ENCODE measurements at regions not wholly inside any gene's neighbourhood (a gene's known extent, or its start where the extent isn't known, plus 50 kb on each side); places are given as distances from the start of the nearest gene placed in this dataset.

DNA sequence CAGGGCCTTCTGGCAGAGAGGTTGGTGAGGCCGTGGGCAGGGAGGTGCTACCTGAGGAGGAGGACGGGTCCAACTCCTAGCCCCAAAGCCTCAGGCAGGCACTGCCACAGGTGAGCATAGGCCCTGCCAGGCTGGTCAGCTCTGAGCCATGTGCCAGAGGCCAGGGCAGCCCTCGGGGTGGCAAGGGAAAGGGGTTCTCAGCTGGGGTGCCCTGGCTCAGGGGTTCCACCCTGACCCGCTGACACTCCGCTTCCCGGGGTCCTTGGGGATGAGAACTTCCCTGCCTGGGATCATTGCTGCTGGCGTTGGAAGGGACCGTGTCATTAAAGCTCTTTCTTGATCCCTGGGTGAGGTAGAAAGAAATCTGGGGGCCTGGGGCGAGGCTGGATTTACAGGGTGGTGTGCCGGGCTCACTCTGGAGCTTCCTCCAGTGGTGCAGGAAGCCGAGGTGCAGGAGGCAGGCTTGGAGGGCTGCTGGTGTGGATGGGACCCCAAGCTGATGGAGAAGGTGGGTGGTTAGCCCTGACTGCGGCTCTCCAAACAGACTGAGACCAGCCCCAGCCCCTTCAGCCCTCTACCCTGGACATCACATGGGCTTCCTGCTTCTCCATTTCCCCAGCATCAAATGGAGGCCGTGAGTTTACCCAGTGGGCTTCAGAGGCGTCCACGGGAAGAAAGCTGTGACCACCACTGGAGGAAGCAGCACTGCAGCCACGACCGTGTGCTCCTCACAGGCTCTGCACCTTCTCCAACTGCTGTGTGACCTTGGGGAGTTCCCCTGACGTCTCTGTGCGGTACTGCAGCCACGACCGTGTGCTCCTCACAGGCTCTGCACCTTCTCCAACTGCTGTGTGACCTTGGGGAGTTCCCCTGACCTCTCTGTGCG lies 295.2 kb downstream of the NDUFA10 start:
- no peak overlapping the region for H3K9ac ChIP-seq (ENCODE audit: low read length)
- H3K36me3 ChIP-seq (ENCODE audit: control insufficient read depth, insufficient read depth, low read length), result no peaks in the 10 kb centered on the region
- no peak overlapping the region for H3K4me3 ChIP-seq (ENCODE audit: low read length)
- H3K4me1 ChIP-seq (ENCODE audit: control insufficient read depth, insufficient read depth, low read length), result no peaks in the 10 kb centered on the region
- no peaks in the 10 kb centered on the region for H3K27me3 ChIP-seq (ENCODE audit: control insufficient read depth, insufficient read depth, low read length)
- no peaks in the 10 kb centered on the region for H3K9me3 ChIP-seq (ENCODE audit: control insufficient read depth, low read length)

GRCh38 chr2:239729151-239729550 lies 296.0 kb downstream of the NDUFA10 start:
- H3K4me1 ChIP-seq (ENCODE audit: control insufficient read depth, insufficient read depth, low read length), result no peaks in the 10 kb centered on the region
- no peak overlapping the region for H3K9ac ChIP-seq (ENCODE audit: low read length)
- no peaks in the 10 kb centered on the region for H3K36me3 ChIP-seq (ENCODE audit: control insufficient read depth, insufficient read depth, low read length)
- H3K4me3 ChIP-seq (ENCODE audit: low read length), result no peak overlapping the region
- H3K9me3 ChIP-seq (ENCODE audit: control insufficient read depth, low read length), result no peaks in the 10 kb centered on the region
- H3K27me3 ChIP-seq (ENCODE audit: control insufficient read depth, insufficient read depth, low read length), result no peaks in the 10 kb centered on the region

DNA sequence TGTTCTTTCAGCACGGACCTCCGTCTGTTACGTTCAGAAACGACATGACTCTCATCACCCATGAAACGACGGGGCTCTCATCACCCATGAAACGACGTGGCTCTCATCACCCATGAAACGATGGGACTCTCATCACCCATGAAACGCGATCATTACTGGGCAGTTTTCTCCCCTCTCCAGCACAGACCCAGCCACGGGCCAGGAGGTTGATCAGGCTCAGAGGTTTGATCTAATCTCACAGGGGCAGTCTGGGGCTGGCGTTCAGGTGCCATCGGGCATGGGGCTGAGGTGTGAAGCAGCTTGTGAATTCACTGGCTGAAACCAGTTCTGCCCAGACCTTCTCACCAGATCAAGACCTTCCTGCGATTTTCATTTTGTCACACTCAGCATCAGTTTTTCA lies 296.4 kb downstream of the NDUFA10 start:
- Histone ChIP-seq H3K9me3 (ENCODE audit: control insufficient read depth, low read length) (no peaks in the 10 kb centered on the region), H3K4me1 (ENCODE audit: control insufficient read depth, insufficient read depth, low read length) (no peaks in the 10 kb centered on the region), H3K4me3 (ENCODE audit: low read length) (no peak overlapping the region), H3K9ac (ENCODE audit: low read length) (no peak overlapping the region), H3K27me3 (ENCODE audit: control insufficient read depth, insufficient read depth, low read length) (no peaks in the 10 kb centered on the region), H3K36me3 (ENCODE audit: control insufficient read depth, insufficient read depth, low read length) (no peaks in the 10 kb centered on the region)

DNA sequence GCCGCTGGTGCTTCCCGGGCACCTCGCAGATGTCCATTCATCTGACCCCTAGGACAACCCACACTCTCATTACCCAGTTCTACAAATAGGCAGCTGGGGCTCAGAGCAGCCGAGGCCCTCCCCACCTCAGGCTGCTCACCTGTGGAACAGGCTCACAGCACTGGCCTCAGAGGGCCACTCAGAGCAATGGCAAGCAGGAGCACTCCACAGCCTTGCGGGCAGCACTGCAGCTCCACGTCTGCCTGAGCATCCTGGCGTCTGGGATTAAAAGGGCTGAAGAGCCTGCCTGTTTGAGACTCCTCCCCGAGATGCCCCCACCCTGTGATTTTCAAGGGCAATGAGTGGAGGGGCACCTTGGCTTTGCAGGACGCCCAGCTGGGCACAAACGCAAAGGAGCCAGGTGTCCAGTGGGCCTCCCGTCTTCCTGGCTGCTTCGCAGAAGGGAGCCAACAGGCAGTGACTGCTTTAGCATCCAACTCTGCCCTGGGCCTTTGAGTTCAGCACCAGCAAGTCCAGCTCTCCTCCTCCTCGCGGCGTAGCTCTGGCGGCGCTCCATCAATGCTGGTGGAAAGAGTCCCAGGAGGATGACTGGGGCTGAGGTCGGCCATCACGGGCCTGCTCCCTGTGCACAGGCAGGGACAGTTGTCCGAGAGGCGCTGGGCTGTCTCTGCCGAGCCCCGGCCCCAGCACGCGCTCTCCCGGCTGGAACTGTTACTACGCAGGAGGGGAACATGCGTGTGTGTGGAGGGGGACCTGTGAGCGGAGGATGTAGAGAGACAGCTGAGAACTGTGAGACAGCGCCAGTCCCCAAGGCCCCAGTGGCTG lies 297.2 kb downstream of the NDUFA10 start:
- Histone ChIP-seq H3K36me3 (ENCODE audit: control insufficient read depth, insufficient read depth, low read length) (no peaks in the 10 kb centered on the region), H3K4me3 (ENCODE audit: low read length) (no peak overlapping the region), H3K9me3 (ENCODE audit: control insufficient read depth, low read length) (no peaks in the 10 kb centered on the region), H3K4me1 (ENCODE audit: control insufficient read depth, insufficient read depth, low read length) (no peaks in the 10 kb centered on the region), H3K9ac (ENCODE audit: low read length) (no peak overlapping the region), H3K27me3 (ENCODE audit: control insufficient read depth, insufficient read depth, low read length) (no peaks in the 10 kb centered on the region)

DNA sequence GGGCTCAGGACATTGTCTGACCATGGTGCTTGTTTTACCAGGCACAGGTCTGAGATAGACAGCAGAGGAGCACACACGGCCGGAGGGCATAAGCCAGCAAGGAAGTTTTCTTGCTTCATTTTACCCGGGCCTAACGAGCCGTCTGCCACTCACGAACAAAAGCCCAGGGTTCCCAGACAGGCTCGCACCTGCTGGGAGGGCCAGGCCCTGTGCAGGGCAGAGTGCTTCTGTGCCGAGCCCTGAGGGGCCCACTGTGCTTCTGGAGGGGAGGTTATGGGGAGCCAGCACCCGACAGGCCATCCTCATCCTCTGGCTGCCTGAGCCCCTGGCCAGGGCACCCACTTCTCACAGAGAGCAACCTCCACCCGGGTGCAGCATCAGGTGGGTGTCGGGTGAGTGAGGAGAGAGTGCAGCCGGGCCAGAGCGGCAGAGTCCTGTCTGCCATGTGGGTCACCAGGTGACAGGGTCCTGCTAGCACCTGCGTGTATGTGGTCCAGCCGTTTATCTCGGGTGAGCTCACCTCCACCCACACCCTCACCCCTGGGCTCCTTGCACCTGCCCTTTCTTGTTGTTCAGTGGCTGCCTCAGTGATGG lies 297.9 kb downstream of the NDUFA10 start:
- Histone ChIP-seq H3K9ac (ENCODE audit: low read length) (no peak overlapping the region), H3K4me1 (ENCODE audit: control insufficient read depth, insufficient read depth, low read length) (no peaks in the 10 kb centered on the region), H3K9me3 (ENCODE audit: control insufficient read depth, low read length) (no peaks in the 10 kb centered on the region), H3K4me3 (ENCODE audit: low read length) (no peak overlapping the region), H3K36me3 (ENCODE audit: control insufficient read depth, insufficient read depth, low read length) (no peaks in the 10 kb centered on the region), H3K27me3 (ENCODE audit: control insufficient read depth, insufficient read depth, low read length) (no peaks in the 10 kb centered on the region)

DNA sequence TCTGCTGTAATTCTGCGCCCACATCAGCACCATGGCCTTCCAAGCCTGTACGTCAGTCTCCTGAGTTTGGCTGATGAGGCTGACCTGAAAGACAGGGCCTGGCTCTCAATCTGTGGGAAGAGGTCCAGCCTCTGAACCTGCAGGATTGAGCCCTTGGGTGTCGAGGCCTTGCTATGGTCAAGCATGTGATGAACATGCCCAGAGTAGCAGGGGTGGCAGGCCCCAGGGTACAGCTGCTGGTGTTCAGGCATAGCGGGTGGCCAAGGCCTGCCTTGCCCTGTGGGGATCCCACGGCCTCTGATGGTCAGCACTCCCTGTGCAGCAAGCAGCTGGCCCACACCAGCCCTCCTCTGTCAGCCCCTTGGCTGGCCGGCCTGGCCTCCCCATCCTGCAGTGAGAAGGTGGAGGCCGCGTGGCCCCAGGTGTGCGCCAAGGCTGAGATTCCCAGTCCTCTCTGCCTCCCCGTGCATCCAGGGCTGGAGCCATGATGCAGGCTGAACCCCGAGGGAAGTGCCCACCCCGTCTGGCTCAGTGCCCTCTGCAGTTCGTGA lies 298.4 kb downstream of the NDUFA10 start:
- H3K27me3 ChIP-seq (ENCODE audit: control insufficient read depth, insufficient read depth, low read length), result no peaks in the 10 kb centered on the region
- no peak overlapping the region for H3K4me3 ChIP-seq (ENCODE audit: low read length)
- H3K9ac ChIP-seq (ENCODE audit: low read length), result no peak overlapping the region
- no peaks in the 10 kb centered on the region for H3K4me1 ChIP-seq (ENCODE audit: control insufficient read depth, insufficient read depth, low read length)
- H3K36me3 ChIP-seq (ENCODE audit: control insufficient read depth, insufficient read depth, low read length), result no peaks in the 10 kb centered on the region
- no peaks in the 10 kb centered on the region for H3K9me3 ChIP-seq (ENCODE audit: control insufficient read depth, low read length)

DNA sequence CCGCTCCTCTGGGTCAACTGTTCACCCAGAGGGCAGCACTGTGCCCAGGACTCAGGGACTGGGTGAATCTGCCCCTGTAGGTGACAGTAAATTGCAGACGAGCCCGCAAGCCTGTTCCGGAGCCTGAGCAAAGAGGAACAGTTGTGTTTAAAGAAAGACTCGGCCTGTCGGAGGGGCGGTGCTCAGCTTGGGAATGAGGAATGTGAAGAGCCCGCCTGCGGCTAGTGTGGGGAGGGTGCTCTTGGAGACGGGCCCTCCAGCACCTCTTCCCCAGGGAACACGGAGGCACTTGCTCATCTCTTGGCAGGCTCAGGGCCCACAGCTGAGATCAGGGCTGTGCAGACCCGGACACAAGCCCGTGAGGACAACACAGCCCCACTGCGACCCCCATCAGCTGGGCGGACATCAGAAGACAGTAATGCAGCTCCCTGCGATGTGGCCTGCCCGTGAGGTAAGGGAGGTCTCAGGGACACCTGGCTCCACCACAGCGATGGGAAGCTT lies 299.0 kb downstream of the NDUFA10 start:
- H3K4me1 ChIP-seq (ENCODE audit: control insufficient read depth, insufficient read depth, low read length), result no peaks in the 10 kb centered on the region
- H3K9me3 ChIP-seq (ENCODE audit: control insufficient read depth, low read length), result no peaks in the 10 kb centered on the region
- no peaks in the 10 kb centered on the region for H3K36me3 ChIP-seq (ENCODE audit: control insufficient read depth, insufficient read depth, low read length)
- H3K4me3 ChIP-seq (ENCODE audit: low read length), result no peak overlapping the region
- H3K9ac ChIP-seq (ENCODE audit: low read length), result no peak overlapping the region
- no peaks in the 10 kb centered on the region for H3K27me3 ChIP-seq (ENCODE audit: control insufficient read depth, insufficient read depth, low read length)

DNA sequence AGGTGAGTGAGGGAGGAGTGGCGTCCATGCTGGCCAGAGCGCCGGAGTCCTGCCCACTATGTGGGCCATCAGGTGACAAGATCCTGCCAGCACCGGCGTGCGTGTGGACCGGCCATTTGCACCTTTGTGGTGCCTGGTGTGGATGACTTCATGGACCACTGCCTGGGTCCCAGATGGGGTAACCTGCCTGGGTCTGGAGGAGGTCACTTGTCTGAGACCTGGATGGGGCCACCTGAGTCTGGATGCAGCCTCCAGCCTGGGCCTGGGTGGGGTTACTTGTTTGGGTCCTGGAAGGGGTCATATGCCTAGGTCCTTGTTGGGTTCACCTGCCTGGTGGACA lies 299.6 kb downstream of the NDUFA10 start:
- H3K9ac ChIP-seq (ENCODE audit: low read length), result no peak overlapping the region
- H3K4me3 ChIP-seq (ENCODE audit: low read length), result no peak overlapping the region
- no peaks in the 10 kb centered on the region for H3K36me3 ChIP-seq (ENCODE audit: control insufficient read depth, insufficient read depth, low read length)
- H3K4me1 ChIP-seq (ENCODE audit: control insufficient read depth, insufficient read depth, low read length), result no peaks in the 10 kb centered on the region
- H3K9me3 ChIP-seq (ENCODE audit: control insufficient read depth, low read length), result no peaks in the 10 kb centered on the region
- H3K27me3 ChIP-seq (ENCODE audit: control insufficient read depth, insufficient read depth, low read length), result no peaks in the 10 kb centered on the region

GRCh38 chr2:239724851-239725550 lies 300.1 kb downstream of the NDUFA10 start:
- no peaks in the 10 kb centered on the region for H3K27me3 ChIP-seq (ENCODE audit: control insufficient read depth, insufficient read depth, low read length)
- no peaks in the 10 kb centered on the region for H3K4me1 ChIP-seq (ENCODE audit: control insufficient read depth, insufficient read depth, low read length)
- H3K9ac ChIP-seq (ENCODE audit: low read length), result no peak overlapping the region
- H3K36me3 ChIP-seq (ENCODE audit: control insufficient read depth, insufficient read depth, low read length), result no peaks in the 10 kb centered on the region
- no peak overlapping the region for H3K4me3 ChIP-seq (ENCODE audit: low read length)
- no peaks in the 10 kb centered on the region for H3K9me3 ChIP-seq (ENCODE audit: control insufficient read depth, low read length)

DNA sequence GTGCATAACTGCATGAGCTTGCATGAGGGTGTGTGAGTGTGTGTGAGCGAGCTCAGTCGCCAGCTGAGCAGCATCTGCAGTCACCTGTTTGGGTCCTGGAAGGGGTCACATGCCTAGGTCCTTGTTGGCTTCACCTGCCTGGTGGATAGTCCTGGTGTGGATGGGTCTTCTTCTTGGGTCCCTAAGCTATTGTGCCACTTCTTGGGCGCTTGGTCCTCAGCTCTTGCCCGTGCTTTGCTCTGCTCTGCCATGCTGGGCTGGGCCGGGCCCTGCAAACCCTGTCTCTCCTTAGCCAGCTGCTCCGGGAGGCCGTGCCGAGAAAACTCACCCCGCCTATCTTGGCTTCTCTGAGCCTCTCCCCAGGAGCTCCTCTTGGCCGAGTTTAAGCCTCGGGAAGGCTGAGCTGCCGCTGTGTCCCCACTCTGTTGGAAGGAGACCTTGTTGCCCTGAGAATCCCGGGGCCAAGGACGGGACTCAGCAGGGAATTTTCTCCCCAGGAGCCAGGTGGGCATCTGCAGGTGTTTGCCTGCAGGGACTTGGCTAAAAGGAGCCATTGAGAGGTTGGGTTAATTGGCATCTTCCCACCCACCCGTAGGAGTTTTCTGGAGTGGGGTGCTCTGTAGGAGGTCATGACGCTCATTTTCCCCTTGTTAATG lies 300.8 kb downstream of the NDUFA10 start:
- no peak overlapping the region for H3K9ac ChIP-seq (ENCODE audit: low read length)
- no peaks in the 10 kb centered on the region for H3K4me1 ChIP-seq (ENCODE audit: control insufficient read depth, insufficient read depth, low read length)
- no peaks in the 10 kb centered on the region for H3K27me3 ChIP-seq (ENCODE audit: control insufficient read depth, insufficient read depth, low read length)

GRCh38 chr2:239723486-239724193 lies 301.5 kb downstream of the NDUFA10 start:
- Histone ChIP-seq H3K9me3 (ENCODE audit: control insufficient read depth, low read length) (no peaks in the 10 kb centered on the region), H3K27me3 (ENCODE audit: control insufficient read depth, insufficient read depth, low read length) (no peaks in the 10 kb centered on the region), H3K9ac (ENCODE audit: low read length) (no peak overlapping the region), H3K4me3 (ENCODE audit: low read length) (no peak overlapping the region), H3K4me1 (ENCODE audit: control insufficient read depth, insufficient read depth, low read length) (no peaks in the 10 kb centered on the region), H3K36me3 (ENCODE audit: control insufficient read depth, insufficient read depth, low read length) (no peaks in the 10 kb centered on the region)

More for the DNA sequence above, 300.8 kb downstream of the NDUFA10 start:
- no peak overlapping the region for H3K4me3 ChIP-seq (ENCODE audit: low read length)
- H3K9me3 ChIP-seq (ENCODE audit: control insufficient read depth, low read length), result no peaks in the 10 kb centered on the region
- H3K36me3 ChIP-seq (ENCODE audit: control insufficient read depth, insufficient read depth, low read length), result no peaks in the 10 kb centered on the region
